OCI-LY3 (cell line): ENCODE measurements at regions not wholly inside any gene's neighbourhood (a gene's known extent, or its start where the extent isn't known, plus 50 kb on each side); places are given as distances from the start of the nearest gene placed in this dataset.

Experiments used
- H2AFZ ChIP-seq: fragments of 200-600, 300-600 bp; shearing (Covaris generic); 2 replicates; pipeline ENCODE4 v1.6.0; 2014; ENCODE audit warnings: antibody characterized with exemption, low read depth, low read length
- H3K27ac ChIP-seq: fragments of 200-600, 300-600 bp; sonication (generic); 2 replicates; pipeline ENCODE4 v1.5.1; 2014; ENCODE audit warnings: mild to moderate bottlenecking, low read length, moderate library complexity, mixed read lengths
- H3K27me3 ChIP-seq: fragments of 200-600, 300-600 bp; sonication (generic); 2 replicates; pipeline ENCODE4 v1.6.1; 2014; ENCODE audit warnings: low read depth, low read length, mixed read lengths
- H3K36me3 ChIP-seq: fragments of 200-600, 300-600 bp; sonication (generic); replicated peaks from 2 replicates; pipeline ENCODE3; 2014; ENCODE audit warnings: low read depth, low read length, mixed read lengths
- H3K4me1 ChIP-seq: fragments of 300-600, 200-600 bp; sonication (generic); 2 replicates; pipeline ENCODE4 v1.6.1; 2014; ENCODE audit warnings: low read length, mixed read lengths
- H3K4me2 ChIP-seq: fragments of 200-600, 300-600 bp; sonication (generic); 2 replicates; pipeline ENCODE4 v1.6.1; 2014; ENCODE audit warnings: low read length, mixed read lengths
- H3K4me3 ChIP-seq: fragments of 300-600, 200-600 bp; sonication (generic); 2 replicates; pipeline ENCODE4 v1.5.1; 2014; ENCODE audit warnings: antibody characterized with exemption, mild to moderate bottlenecking, low read length, moderate library complexity
- H3K79me2 ChIP-seq: fragments of 300-600, 200-600 bp; shearing (Covaris generic); 2 replicates; pipeline ENCODE4 v1.6.1; 2014; ENCODE audit warnings: mild to moderate bottlenecking, low read length, mixed read lengths
- H3K9ac ChIP-seq: fragments of 300-600, 200-600 bp; shearing (Covaris generic); 2 replicates; pipeline ENCODE4 v1.6.0; 2014; ENCODE audit warnings: mild to moderate bottlenecking, low read length, moderate library complexity
- H3K9me3 ChIP-seq: fragments of 200-600, 300-600 bp; shearing (Covaris generic); 2 replicates; pipeline ENCODE4 v1.6.1; 2014; ENCODE audit warnings: low read length, mixed read lengths; ENCODE audit not compliant: insufficient read depth
- H4K20me1 ChIP-seq: fragments of 200-600, 300-600 bp; sonication (generic); 2 replicates; pipeline ENCODE4 v1.6.1; 2016; ENCODE audit warnings: low read length, mixed read lengths; ENCODE audit not compliant: insufficient read depth
- CTCF ChIP-seq: fragments of 200-600, 300-600 bp; sonication (generic); IDR thresholded peaks from 2 replicates; pipeline ENCODE4 v1.5.1; 2014; ENCODE audit warnings: antibody characterized with exemption, low read length, low read depth
- EZH2phosphoT487 ChIP-seq: fragments of 200-600 bp; shearing (Covaris generic); IDR thresholded peaks from 2 replicates; pipeline ENCODE4 v1.6.1; 2018; ENCODE audit warnings: antibody characterized with exemption, mixed run types, low read depth

DNA sequence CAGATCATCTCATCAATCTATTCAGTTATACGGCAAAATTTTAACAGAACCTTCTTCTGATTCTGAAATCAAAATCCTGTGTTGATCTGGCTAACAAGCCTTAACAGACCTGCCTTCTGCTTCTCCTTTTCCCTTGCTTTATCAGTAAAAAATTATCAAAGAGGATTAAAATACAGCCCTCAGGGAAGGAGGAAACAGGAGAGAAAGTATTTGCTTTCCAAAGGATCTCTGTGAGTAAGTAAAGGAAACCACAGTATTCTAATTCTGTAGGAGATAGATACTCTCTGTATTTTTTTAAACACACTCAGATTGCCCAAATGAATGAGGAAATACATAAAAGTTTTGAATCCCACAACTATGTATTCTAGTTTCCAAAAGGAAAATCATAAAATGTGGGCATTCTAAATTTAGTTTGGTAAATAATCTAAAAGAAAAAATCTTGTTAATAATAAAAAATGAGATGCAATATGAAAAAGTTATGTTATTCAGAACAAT lies 221.8 kb downstream of the ZIC1 start:
- no peaks in the 10 kb centered on the region for H4K20me1 ChIP-seq
- H3K4me1 ChIP-seq: no peaks in the 10 kb centered on the region
- H3K36me3 ChIP-seq: no peaks in the 10 kb centered on the region
- TF ChIP-seq CTCF (no peak), EZH2phosphoT487 (no peak)
- no peaks in the 10 kb centered on the region for H3K79me2 ChIP-seq
- H3K9ac ChIP-seq: no peak overlapping the region
- H3K4me2 ChIP-seq: no peak overlapping the region
- no peak overlapping the region for H3K27ac ChIP-seq
- H3K9me3 ChIP-seq: no peaks in the 10 kb centered on the region
- no peaks in the 10 kb centered on the region for H3K27me3 ChIP-seq
- no peak overlapping the region for H2AFZ ChIP-seq
- H3K4me3 ChIP-seq: no peak overlapping the region

DNA sequence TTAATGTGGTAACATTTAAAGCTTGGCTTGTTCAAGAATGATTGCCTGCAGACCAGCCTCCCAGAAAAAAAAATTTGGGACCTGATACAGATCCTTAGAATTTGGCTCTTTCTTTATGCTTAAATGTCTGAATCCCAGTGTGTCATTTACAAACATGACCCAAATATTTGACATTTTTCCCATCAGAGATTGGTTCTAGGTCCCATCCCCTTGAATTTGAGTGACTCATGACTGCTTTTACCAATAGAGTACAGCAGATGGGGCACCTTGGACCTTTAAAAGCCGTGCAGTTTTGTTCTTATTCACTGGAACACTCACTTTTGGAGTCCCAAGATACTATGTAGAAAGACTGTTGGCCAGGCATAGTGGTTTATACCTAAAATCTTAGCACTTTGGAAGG lies 231.6 kb downstream of the ZIC1 start:
- Histone ChIP-seq H3K36me3 (no peaks in the 10 kb centered on the region), H4K20me1 (no peaks in the 10 kb centered on the region), H3K4me1 (no peaks in the 10 kb centered on the region), H3K4me3 (no peak overlapping the region), H3K27me3 (no peaks in the 10 kb centered on the region), H3K79me2 (no peaks in the 10 kb centered on the region), H3K9me3 (0 out of 2 replicates have a peak, but pooled peaks cover 4% of the 10 kb centered on the region), H2AFZ (no peak overlapping the region), H3K4me2 (no peak overlapping the region), H3K27ac (no peak overlapping the region), H3K9ac (no peak overlapping the region)
- no peak for TF ChIP-seq CTCF
- TF ChIP-seq EZH2phosphoT487: no peak

DNA sequence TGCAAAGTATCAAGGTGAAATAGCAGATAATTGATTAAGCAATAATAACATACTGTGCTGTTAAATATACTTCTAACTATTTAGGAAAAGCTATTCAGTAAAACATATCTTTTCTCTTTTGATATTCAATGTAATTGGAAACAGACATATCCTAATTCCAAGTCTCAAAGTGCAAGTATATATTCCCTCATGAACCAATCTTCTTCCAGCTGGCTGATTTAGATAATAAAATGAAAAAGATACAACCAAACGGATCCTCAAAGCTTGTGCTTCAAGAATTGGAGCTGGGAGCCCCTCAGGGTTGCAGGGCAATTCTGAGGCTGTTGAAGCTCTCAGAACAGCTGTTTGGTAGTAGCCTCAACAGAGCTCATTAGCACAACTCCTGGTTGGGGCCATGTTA lies 236.6 kb downstream of the ZIC1 start:
- no peak for TF ChIP-seq CTCF
- TF ChIP-seq EZH2phosphoT487: no peak
- no peaks in the 10 kb centered on the region for H3K27me3 ChIP-seq
- H3K9me3 ChIP-seq: no peaks in the 10 kb centered on the region
- no peaks in the 10 kb centered on the region for H4K20me1 ChIP-seq
- H3K79me2 ChIP-seq: no peaks in the 10 kb centered on the region
- no peak overlapping the region for H2AFZ ChIP-seq
- no peak overlapping the region for H3K27ac ChIP-seq
- H3K4me3 ChIP-seq: no peak overlapping the region
- H3K4me1 ChIP-seq: no peaks in the 10 kb centered on the region
- H3K9ac ChIP-seq: no peak overlapping the region
- H3K36me3 ChIP-seq: no peaks in the 10 kb centered on the region
- no peak overlapping the region for H3K4me2 ChIP-seq

DNA sequence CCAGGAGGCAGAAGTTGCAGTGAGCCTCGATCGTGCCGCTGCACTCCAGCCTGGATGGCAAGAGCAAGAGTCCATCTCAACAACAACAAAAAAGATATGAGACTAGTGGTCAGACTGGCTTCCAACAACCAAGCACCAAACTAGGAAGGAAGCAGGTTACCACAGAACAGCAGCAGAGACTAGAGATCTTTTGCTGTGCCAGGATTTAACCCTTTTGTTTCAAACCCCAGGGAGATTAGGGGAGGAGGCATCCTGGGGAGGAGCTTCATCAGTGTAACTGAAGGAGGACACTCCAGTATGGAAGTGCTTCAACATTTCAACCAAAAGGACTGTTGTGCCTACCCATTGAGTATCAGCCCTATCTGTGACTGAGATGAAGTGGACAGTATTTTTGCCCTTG lies 240.3 kb downstream of the ZIC1 start:
- no peaks in the 10 kb centered on the region for H3K79me2 ChIP-seq
- no peaks in the 10 kb centered on the region for H3K27me3 ChIP-seq
- H2AFZ ChIP-seq: no peak overlapping the region
- H3K4me1 ChIP-seq: no peaks in the 10 kb centered on the region
- TF ChIP-seq EZH2phosphoT487: no peak
- no peak for TF ChIP-seq CTCF
- H3K9ac ChIP-seq: no peak overlapping the region
- no peak overlapping the region for H3K4me2 ChIP-seq
- H3K9me3 ChIP-seq: no peaks in the 10 kb centered on the region
- no peak overlapping the region for H3K4me3 ChIP-seq
- H3K36me3 ChIP-seq: no peaks in the 10 kb centered on the region
- H4K20me1 ChIP-seq: no peaks in the 10 kb centered on the region
- H3K27ac ChIP-seq: no peak overlapping the region
